CD4-positive, alpha-beta T cell treated with Interleukin-15 for 1 hour (primary cell): ENCODE measurements at regions not wholly inside any gene's neighbourhood (a gene's known extent, or its start where the extent isn't known, plus 50 kb on each side); places are given as distances from the start of the nearest gene placed in this dataset.

ENCODE experiments used
- DNase-seq: peaks from one replicate; pipeline ENCODE4 v3.0.0-alpha.2; 2020

DNA sequence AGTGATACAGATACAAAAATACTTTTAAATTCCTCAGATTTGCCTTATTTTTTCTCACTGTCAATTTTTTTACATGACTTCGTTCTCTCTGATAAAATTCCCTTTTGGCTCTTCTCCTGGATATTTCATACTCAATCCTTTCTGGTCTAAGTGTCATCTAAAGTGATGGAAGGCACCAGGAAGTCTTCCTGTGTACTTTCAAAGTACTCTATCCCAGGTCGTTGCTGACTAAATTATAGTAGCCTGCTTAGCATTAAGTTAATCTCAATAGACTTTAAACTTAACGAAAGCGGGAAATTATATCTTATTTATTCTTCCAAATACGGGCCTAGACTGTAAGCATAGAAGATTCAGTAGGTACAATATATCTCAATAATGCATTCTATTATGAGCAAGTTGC lies 67.8 kb downstream of the CASP12 start:
- no peak for DNase-seq

DNA sequence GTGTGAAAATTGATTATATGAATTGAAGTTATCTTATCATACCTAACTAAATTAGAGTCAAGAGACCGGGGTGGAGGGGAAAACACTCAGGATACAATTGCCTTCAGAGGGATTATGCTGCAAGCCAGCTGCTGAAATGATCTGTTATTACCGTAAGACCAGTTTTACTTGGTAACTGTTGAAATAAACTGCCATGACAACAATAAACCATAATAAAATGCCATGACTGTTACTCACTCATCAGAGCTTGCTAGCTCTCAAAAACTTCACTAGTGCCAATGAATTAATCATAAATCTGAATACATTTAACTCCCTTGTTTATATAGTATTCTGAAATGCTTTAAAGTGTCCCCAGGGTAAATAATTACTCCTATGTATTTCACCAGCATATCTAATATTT lies 68.2 kb downstream of the CASP12 start:
- DNase-seq = no peak

DNA sequence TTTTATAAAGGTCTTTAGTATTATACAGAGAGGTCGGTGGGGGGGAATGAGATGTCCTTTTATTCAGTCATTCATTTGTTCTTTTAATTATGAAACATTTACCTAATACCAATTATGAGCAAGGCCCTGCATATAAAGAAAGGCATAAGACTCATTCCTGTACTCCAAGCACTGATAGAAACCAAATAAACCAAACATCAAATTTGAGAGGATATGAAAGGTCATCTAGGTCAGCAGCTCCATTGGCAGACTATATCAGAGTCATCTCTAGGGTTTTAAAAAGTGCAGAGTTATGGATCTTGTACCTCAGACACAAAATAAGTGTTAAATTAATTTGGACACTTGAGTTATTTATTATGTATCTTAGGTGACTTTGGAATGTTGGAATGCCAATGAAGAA lies 71.5 kb downstream of the CASP12 start:
- no peak for DNase-seq

DNA sequence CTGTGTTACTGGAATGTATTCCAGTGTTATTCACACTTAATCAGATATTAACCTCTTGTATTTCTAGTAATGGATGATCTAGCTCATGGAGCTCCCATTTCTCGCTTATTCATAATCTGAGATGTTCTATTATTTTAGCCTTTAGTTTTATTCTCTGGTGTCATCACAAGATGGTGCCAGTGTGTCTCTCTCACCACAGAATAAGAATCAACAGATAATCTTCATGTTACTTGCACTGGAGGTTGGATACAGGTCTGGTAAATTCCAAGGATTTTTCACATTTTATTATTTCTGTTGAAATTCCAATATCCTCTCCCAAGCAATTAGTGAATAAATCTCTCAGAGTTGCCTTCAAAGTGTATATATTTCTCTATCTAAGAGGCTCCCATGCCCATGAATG lies 74.6 kb downstream of the CASP12 start:
- DNase-seq = no peak

DNA sequence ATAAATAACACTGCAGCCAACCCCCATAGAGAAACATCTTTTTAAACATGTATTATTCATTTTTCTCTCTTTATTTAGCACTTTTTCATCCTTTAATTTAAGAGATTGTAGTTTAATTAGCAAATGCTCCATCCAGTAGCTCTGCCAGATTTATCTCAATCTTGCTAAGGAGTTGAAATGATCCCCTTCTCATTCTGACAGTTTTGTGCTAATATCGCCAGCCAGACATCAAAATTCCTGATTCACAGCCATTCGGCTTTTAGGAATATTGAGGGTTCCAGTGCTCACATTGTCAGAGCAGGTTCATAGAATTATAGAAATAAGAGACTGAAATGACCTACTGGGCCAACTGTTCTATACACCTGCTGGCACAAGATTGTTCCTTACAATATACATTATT lies 77.8 kb downstream of the CASP12 start:
- DNase-seq = no peak

DNA sequence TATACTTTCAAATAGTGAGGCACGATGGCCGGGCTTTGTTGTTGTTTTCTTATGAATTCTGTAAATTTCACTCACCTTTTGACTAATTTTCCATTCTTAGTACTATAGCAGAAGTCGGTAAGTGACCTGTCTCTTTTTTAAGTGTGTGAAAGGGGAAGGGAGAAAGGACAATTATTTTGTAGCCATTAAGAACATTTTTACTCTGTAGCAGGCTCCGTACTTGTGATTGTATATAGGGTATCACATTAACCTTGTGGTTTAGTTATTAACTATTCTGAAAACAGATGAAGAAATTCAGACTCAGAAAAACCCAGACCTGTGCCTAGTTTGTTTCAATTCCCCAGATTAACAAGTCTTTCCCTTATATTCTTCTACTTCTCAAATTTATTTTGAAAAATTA lies 78.7 kb downstream of the CASP12 start:
- no peak for DNase-seq

DNA sequence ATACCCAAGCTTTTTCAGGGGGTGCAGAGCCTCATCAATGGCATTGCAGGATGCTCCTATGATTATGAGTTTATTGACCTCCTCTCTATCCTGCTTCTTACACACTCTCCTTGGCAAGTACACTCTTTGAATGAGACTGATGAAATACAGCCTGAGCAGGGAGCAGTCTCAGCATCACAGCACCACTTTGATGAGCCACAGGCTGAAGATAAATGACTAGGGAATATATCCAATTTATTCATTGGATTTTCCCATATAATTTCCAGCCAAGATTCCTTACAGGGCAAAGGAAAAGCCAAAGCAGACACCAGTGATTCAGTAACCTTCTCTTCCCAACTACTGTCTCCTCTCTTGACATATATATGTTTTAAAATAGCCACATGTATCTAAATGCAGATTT lies 79.2 kb downstream of the CASP12 start:
- no peak for DNase-seq

DNA sequence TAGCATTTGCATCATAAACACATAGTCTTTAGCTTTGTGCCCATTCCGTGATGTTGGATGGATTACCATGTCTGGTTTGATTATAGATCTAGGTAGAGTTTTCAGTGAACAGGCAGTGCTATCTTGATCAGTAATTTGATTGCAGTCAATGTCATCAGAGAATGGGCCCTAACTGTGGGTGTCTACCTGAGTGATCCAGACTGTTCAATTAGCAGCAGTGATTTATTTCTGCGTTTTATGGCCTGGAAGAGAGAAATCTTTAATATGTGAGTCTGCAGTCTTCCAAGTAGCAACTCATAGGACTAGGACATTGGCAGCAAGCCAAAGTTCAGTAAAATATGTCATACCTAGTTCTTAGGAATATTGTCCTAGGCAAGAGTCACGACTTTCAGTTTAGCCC lies 80.3 kb downstream of the CASP12 start:
- DNase-seq = no peak

DNA sequence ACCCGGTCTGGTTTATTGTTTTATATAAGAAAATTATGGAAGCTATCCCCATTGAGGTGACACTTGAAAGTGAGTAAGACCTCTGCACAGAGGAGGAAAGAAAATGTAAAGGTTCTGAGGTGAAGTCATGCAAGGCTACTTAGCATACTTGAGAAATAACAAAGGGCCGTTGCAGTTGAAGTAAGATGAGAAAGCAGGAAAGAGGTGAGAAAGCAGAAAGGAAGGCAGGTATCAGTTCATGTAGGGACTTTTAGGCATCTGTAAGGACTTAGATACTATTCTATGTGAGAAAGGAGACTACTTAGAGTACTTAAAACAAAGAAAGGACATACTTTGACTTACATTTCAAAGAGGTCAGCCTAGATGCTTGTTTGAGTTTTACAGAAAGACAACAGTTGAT lies 84.7 kb downstream of the CASP12 start:
- DNase-seq = no peak

DNA sequence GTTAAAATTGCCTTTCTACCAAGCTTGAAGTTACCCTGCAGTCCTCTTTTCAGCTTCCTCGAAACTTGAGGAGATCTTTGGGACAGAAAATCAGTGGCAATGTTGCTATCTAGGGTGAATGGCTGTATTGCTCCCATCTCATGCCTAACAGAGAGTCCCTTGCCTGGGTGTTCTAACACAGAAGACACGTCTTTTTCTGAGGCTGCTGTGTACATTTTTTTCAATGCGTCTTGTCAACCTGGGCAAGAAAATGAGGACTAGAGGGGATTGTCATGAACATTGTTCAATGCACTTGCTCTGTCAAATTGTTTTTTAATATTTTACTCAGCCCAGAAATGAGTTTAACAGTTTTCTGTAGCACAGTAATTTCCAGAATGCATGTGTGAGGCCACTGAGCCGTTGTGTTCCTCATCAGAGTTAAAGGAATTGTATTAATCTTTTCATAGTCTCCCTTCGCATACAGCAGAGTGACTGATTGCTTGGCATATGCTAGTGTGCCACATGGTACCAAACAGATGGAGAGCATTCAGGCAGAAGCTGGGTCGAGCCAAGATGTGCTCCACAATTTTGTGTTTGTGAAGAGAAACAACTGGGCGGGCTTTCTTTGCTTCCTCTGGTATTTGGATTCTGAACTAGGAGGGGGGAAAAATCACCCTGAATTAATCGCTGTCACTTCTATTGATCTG lies 86.0 kb downstream of the CASP12 start:
- no peak for DNase-seq

DNA sequence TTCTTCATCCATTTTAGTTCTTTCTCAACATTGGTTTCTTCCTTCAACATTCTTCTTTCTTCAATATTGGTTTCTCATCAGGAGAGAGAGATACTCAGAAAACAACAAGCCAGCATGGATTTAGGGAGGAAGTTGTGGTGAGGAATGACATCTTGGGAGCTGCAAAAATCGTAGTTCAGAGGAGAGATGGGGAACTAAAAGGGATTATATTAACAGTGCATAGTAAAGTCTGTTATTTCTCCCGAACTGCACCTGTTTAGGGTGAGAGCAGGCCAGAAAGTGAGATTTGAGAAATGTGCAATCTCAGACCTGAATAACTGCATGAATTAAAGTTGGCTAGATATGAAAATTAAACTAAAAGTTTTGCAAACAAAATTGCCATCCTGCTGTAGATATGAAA lies 94.5 kb downstream of the CASP12 start:
- no peak for DNase-seq

DNA sequence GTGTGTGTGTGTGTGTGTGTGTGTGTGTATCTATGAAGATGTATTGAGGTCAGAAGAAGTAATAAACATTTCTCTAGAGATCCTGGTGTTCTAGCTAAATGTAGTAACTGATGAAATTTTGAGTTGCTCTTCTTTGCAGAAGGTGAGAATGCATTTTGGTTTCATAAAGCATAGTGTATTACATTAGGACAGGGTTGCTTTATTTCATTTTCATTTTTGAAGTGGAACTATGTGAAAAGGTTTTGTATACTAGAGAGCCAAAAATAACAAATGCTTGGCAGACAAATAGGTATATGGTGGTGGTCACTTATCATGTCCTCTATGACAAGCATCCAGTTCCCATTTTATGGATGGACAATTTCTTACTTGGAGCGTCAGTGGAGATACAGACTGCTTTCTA lies 99.0 kb downstream of the CASP12 start:
- no peak for DNase-seq

DNA sequence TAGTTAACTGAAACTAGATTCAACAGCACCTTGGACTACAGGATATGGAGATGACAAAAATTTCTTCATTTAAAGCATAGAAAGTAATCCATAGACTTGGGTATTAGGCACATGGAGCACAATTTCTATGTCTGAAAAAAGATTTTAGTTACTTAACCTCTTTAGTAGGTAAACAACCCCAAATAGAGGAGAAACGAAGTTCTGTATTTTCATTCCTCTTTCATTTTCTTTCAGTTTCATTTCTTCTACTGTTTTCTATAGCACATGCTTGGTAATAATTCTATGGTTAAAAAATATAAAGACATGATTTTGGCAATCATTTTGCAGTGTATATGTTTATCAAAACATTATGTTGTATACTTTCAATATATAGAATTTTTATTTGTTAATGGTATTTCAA lies 99.5 kb downstream of the CASP12 start:
- no peak for DNase-seq

DNA sequence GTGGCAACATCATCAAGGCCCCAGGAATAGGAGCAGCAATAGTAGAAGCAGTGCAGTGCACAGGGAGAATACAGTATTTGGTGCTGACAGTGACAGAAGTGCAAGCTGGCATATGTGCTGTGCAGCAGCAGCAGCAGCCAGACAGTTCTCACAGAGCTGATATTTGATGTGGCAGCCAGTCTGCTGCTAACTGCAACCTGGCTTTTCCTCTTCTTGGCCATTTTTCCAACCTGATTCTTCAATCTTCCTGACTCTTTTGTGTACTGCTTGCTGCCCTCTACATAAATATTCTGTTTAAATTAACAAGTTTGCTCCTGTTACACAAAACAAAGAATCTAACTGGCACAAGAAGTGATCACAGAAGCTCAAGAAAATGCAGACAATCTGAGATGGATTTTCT lies 102.0 kb downstream of the CASP12 start:
- no peak for DNase-seq

DNA sequence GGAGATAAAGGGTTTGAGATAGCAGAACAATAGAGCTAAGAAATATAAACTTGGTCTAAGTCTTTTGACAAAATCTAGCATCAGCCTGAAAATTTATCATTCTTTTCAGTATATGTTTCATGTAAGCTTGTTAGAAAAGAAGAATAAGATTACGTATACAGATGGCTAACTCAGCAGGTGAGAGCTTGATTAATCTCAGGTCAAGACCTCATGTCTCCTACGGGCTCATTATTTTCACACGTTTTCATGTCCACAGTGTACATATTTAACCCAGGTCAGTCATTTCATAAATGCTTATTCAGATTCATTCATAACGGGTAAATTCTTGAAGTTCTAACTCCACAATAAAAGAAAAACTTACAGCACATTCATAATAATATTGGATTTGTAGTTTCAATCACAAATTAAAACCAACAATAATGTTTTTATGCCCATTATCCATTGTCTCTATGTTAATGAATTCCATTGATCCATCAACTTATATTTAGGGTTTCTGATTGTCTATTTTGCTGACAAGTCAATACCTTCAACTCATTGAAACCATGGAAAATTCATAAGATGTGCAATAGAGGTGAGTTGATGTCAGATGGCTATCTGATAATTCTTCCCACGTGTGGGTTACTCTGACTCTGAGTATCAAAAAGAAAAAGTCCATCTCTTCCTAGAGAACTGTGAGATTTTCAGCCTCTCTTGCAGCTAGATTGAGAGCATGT lies 102.6 kb downstream of the CASP12 start:
- no peak for DNase-seq

DNA sequence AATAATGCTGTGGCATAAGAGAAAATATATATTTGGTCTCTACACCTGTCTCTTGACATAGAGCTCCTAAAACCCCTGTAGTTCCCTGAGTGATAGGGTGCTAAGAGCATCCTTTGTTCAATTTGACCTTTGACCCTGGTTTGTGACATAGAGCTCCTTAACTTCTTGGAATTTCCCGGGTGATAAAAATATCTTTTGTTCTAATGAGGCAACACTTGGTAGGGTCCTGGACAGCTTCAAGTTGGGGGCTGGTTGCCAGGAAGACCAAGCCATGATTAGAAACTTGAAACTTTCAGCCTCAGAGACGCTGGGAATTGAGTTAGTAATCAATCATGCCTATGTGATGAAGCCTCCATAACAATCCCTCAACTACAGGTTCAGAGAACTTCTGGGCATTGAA lies 105.4 kb downstream of the CASP12 start:
- no peak for DNase-seq

DNA sequence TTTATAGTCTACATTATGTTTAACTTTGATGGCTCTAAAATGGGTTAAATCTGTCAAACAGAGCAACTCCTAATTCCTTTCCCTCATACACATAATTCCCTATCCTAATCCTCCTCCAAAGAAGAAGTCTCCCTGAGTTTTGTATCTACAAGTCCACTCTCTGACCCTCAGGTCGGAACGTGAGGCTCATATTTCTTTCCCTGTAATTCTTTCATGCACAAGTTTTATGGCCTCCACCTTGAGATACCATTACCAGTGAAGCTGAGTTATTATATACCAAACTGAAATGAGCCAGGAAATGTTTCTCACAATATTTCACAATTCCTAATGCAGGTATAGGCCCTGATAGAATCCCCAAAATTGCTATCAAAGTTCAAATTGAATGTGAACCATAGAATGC lies 106.4 kb downstream of the CASP12 start:
- DNase-seq = no peak

DNA sequence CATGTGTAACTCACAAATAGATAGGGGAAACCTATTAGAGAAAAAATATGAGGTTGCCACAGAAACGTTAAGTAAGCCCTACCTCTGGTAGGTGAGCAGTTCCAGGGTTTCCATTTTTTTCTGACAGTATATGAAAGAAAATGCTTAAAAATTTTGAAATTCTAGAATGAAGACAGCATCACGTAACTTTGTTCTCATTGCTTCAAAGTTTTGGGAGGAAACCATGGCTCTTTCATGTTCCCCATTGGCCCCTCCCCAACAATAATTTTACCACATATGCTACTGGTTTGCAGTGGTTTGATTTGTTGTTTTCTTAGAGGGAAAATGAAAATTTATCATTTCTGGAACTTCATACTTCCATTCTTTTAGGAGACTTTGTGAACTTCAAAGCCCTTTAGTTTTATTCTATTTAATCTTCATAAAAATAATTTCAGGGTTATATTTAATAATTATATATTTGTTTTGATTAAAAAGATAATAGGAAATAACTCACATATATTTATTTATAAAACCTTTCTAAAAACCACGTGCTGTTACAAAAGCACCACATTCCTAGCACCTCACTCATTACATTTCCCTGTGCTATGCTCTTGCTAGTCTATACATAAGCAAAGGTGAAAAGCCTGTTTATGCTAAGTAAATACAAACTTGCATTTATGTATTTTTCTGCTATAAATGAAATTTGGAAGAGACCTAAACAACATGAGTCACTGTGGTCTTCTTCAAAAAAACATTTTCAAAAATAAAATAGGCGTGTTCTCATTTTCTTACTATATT lies 113.4 kb downstream of the CASP12 start:
- no peak for DNase-seq

DNA sequence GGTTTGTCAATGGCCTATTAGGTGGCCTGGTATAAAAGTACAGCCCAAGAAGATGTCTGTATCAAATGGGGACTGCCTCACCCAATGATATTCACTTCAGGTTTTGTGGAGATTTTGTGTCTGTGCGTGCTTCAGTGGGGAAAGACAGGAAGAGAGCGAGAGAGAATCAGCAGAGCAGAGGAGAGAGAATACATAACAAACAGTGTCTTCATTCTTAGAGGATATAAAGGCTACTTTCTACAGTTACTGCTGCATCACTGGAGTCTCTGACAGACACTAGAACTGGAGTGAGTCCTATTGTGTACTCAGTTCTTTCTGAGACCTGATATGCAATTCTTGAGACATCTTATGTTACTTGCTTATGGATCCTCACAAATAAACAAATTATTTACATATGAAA lies 115.0 kb downstream of the CASP12 start:
- no peak for DNase-seq

DNA sequence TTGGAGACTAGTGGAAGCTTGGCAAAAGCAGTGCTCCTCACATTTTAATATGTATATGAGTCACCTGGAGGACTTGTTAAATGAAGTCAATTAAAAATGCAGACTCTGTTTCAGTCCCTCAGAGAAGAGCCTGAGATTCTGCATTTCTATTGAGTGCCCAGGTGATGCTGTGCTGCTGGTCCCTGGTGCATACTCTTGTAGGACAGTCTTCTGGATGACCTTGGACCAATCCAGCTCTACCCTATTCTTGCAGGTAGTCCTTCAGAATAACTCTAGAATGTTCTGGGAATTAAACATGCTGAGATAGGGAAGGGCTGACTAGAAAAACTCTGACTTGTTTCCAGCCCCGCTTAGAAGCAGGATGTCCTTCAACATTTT lies 115.9 kb downstream of the CASP12 start:
- DNase-seq = no peak

DNA sequence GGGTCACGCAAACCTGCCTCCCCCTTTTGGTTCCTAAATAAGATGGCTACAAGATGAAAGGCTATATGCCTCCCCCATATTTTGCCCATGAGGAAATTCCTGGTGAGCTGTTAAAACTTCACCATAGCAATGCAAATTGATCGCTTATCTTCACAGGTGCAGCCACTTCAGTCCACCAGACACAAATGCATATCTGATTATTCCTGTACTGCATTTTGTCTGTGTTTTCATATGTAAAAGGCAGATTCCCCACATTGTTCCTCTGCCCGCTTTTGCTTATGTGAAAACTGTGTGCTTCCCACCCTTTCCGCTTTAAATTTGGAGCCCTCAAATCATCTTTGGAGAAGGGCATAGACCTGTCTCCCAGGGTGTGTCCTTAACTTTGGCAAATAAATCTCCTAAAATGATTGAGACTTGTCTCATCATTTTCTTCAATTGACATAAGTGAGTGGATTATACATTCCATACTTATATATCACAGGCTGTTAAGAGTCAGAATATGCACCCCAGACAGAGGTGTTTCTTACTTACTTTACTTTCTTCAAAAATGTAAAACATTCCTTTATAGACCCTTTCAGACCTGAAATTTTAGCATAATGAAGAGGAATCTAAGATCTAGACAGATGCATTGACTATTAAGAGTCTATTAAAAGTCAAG lies 116.4 kb downstream of the CASP12 start:
- DNase-seq = no peak

DNA sequence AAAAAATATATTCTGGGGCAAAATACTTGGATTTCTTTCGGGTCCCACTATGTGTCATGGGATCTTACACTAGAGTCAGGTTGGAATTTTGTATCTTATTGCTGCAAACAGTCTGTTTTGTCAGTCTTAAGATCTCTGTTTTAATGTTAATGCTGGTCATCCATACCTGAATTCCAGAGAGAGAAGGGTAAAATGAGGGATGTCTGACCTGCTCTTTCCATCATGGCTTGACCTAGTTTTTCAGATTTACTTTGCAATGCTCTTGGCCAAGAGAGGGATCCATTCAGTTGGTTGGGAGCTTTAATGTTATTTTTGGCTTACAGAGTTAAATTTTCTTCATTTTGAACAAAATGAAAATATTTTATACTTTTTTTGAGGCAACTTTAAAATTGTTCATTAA lies 117.2 kb downstream of the CASP12 start:
- DNase-seq = no peak

DNA sequence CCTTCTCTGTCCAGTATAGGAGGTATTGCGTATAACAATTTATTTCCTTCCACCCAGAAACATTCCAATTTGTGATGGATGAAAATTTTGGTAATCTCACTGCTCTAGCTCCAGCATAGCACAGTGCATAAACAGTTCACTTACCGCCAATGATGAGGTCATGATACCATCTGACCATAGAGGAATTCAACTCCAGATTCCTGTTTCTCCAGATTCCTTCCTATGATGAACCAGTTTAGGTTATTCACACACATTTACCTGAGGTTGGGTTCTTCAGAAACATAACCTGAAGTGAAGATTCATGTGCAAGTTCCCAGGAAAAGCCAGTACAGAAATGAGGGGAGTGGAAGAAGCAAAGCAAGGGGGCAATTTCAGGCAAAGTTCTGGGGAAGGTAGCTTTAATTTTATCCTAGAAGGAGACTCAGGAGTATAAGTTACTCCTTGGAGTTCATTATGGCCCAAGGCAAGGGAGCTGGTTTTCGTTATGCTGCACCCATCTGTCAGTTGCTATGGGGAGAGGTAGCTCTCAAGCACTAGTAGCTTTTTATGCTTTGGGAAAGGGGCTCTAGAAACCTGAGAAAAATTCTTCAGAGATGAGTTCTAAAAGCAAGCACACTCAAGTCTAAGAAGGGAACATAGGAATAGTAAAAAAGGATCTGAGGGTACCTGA lies 121.6 kb downstream of the CASP12 start:
- no peak for DNase-seq
